WTC11 (cell line): ENCODE measurements at regions not wholly inside any gene's neighbourhood (a gene's known extent, or its start where the extent isn't known, plus 50 kb on each side); places are given as distances from the start of the nearest gene placed in this dataset.

Experiments used
- ATAC-seq: fragments of 200-7000 bp; cut with Tn5 transposase; 2 replicates; pipeline ENCODE4 v1.10.0; 2021; ENCODE audit warnings: mild to moderate bottlenecking, moderate library complexity
- CTCF ChIA-PET: fragments of 300-600 bp; sonication (Branson Sonifier 250); formaldehyde crosslinking; loops from one replicate; lab custom pipeline; 2021; ENCODE audit warnings: antibody characterized with exemption; lab: Charles Lee
- POLR2A ChIA-PET: fragments of 350-600 bp; sonication (Branson Sonifier 250); formaldehyde crosslinking; loops from one replicate; lab custom pipeline; 2021; ENCODE audit warnings: antibody characterized with exemption; lab: Charles Lee
- DNase-seq: peaks from one replicate; pipeline ENCODE4 v3.0.0; 2021; ENCODE audit warnings: low spot score
- H3K27ac Mint-ChIP-seq: 2 replicates; pipeline ENCODE4 v1.8.0; 2021; ENCODE audit warnings: mixed read lengths
- H3K27me3 Mint-ChIP-seq: 2 replicates; pipeline ENCODE4 v1.8.0; 2021; ENCODE audit warnings: low read depth, mild to moderate bottlenecking, moderate library complexity, mixed read lengths
- H3K36me3 Mint-ChIP-seq: 2 replicates; pipeline ENCODE4 v1.8.0; 2021; ENCODE audit warnings: mixed read lengths
- H3K4me1 Mint-ChIP-seq: 2 replicates; pipeline ENCODE4 v1.8.0; 2022; ENCODE audit warnings: mixed read lengths
- H3K4me3 Mint-ChIP-seq: 2 replicates; pipeline ENCODE4 v1.8.0; 2021; ENCODE audit warnings: mild to moderate bottlenecking, moderate library complexity, mixed read lengths
- H3K9me3 Mint-ChIP-seq: 2 replicates; pipeline ENCODE4 v1.8.0; 2021; ENCODE audit warnings: mixed read lengths
- CBFB ChIP-seq: sonication (generic); formaldehyde crosslinking; IDR thresholded peaks from 2 replicates; pipeline ENCODE4 v1.8.1; 2022; ENCODE audit warnings: mild to moderate bottlenecking, low read depth, missing genetic modification reagents
- ETV6 ChIP-seq: sonication (generic); formaldehyde crosslinking; IDR thresholded peaks from 2 replicates; pipeline ENCODE4 v1.8.1; 2022; ENCODE audit warnings: mild to moderate bottlenecking, missing genetic modification reagents
- HMGA2 ChIP-seq: fragments of 250-450 bp; sonication (Bioruptor Pico); IDR thresholded peaks from 2 replicates; pipeline ENCODE4 v1.4.0; 2021; ENCODE audit warnings: mild to moderate bottlenecking, moderate library complexity
- JAZF1 ChIP-seq: fragments of 250-450 bp; sonication (Bioruptor Pico); IDR thresholded peaks from 2 replicates; pipeline ENCODE4 v1.9.0; 2021; ENCODE audit warnings: moderate library complexity, mild to moderate bottlenecking, inconsistent platforms
- NR2C2 ChIP-seq: sonication (generic); formaldehyde crosslinking; IDR thresholded peaks from 2 replicates; pipeline ENCODE4 v1.8.0; 2022; ENCODE audit warnings: mild to moderate bottlenecking, missing genetic modification reagents
- PRRX2 ChIP-seq: fragments of 250-450 bp; sonication (Bioruptor Pico); IDR thresholded peaks from 2 replicates; pipeline ENCODE4 v1.8.0; 2021; ENCODE audit warnings: mild to moderate bottlenecking
- RORB ChIP-seq: fragments of 250-450 bp; sonication (Bioruptor Pico); IDR thresholded peaks from 2 replicates; pipeline ENCODE4 v1.9.0; 2021; ENCODE audit warnings: mild to moderate bottlenecking
- SMAD4 ChIP-seq: sonication (generic); formaldehyde crosslinking; IDR thresholded peaks from 2 replicates; pipeline ENCODE4 v1.8.0; 2022; ENCODE audit warnings: mild to moderate bottlenecking, missing genetic modification reagents
- TCF7 ChIP-seq: sonication (generic); formaldehyde crosslinking; IDR thresholded peaks from 2 replicates; pipeline ENCODE4 v1.8.0; 2022; ENCODE audit warnings: mild to moderate bottlenecking, low read depth, missing genetic modification reagents, moderate library complexity
- TEAD4 ChIP-seq: sonication (generic); formaldehyde crosslinking; IDR thresholded peaks from 2 replicates; pipeline ENCODE4 v1.8.0; 2022; ENCODE audit warnings: mild to moderate bottlenecking, missing genetic modification reagents
- TP53 ChIP-seq: sonication (generic); formaldehyde crosslinking; IDR thresholded peaks from 2 replicates; pipeline ENCODE4 v1.8.1; 2023; ENCODE audit warnings: mild to moderate bottlenecking, missing genetic modification reagents
- ZBTB21 ChIP-seq: sonication (generic); formaldehyde crosslinking; IDR thresholded peaks from 2 replicates; pipeline ENCODE4 v1.8.1; 2023; ENCODE audit warnings: mild to moderate bottlenecking, missing genetic modification reagents, borderline replicate concordance
- ZNF121 ChIP-seq: sonication (generic); formaldehyde crosslinking; IDR thresholded peaks from 2 replicates; pipeline ENCODE4 v1.8.0; 2023; ENCODE audit warnings: missing genetic modification reagents
- ZNF138 ChIP-seq: sonication (generic); formaldehyde crosslinking; conservative IDR thresholded peaks from 2 replicates; pipeline ENCODE4 v1.8.1; 2022; ENCODE audit warnings: mild to moderate bottlenecking, moderate library complexity, missing genetic modification reagents
- ZNF219 ChIP-seq: sonication (generic); formaldehyde crosslinking; IDR thresholded peaks from 2 replicates; pipeline ENCODE4 v1.8.0; 2023; ENCODE audit warnings: missing genetic modification reagents, mild to moderate bottlenecking, borderline replicate concordance
- ZNF423 ChIP-seq: fragments of 250-450 bp; sonication (Bioruptor Pico); IDR thresholded peaks from 2 replicates; pipeline ENCODE4 v2.1.2; 2022; ENCODE audit warnings: mild to moderate bottlenecking, moderate library complexity
- ZNF671 ChIP-seq: fragments of 250-450 bp; sonication (Bioruptor Pico); IDR thresholded peaks from 2 replicates; pipeline ENCODE4 v1.8.0; 2021; ENCODE audit warnings: mild to moderate bottlenecking
- TF ChIP-seq, protein P1 (sequence below): fragments of 250-450 bp; sonication (Bioruptor Pico); IDR thresholded peaks from 2 replicates; pipeline ENCODE4 v1.9.0; 2021; ENCODE audit warnings: moderate library complexity, mild to moderate bottlenecking, inconsistent platforms, borderline replicate concordance
- TF ChIP-seq, protein P2 (sequence below): sonication (generic); formaldehyde crosslinking; IDR thresholded peaks from 2 replicates; pipeline ENCODE4 v1.8.0; 2022; ENCODE audit warnings: missing genetic modification reagents
- TF ChIP-seq, protein P3 (sequence below): fragments of 250-450 bp; sonication (Bioruptor Pico); IDR thresholded peaks from 2 replicates; pipeline ENCODE4 v1.9.0; 2021; ENCODE audit warnings: mild to moderate bottlenecking
- TF ChIP-seq, protein P4 (sequence below): sonication (generic); formaldehyde crosslinking; IDR thresholded peaks from 2 replicates; pipeline ENCODE4 v1.8.0; 2022; ENCODE audit warnings: mild to moderate bottlenecking, missing genetic modification reagents
- TF ChIP-seq, protein P5 (sequence below): sonication (generic); formaldehyde crosslinking; IDR thresholded peaks from 2 replicates; pipeline ENCODE4 v1.8.1; 2022; ENCODE audit warnings: low read depth, mild to moderate bottlenecking, moderate library complexity, missing genetic modification reagents, borderline replicate concordance
- TF ChIP-seq, protein P6 (sequence below): fragments of 250-450 bp; sonication (Bioruptor Pico); IDR thresholded peaks from 2 replicates; pipeline ENCODE4 v1.8.0; 2021; ENCODE audit warnings: mild to moderate bottlenecking

DNA sequence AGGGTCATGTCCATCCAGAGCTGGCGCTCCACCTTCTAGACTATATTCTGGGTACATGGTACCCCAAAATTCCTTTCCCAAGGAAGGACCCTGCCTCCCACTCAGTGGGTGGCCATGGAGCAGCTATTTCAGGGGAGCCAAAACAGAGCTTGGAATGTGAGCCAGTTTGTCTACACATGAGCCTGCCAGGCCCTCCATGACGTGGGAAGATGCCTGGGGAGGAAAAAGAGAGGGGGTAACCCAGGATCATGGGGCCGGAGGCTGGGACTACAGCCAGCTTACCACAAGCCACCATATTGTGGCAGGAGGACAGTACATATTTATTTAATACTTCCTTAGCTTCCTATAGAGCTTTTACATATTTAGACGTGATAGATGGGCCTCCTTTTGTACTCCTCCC, 414.7 kb upstream of the TNP1 start:
- TF ChIP-seq SMAD4 (no peak), NR2C2 (no peak), ZNF121 (CRISPR knock-in tag) (no peak), ZNF138 (CRISPR knock-in tag) (no peak), ZNF219 (CRISPR knock-in tag) (no peak), HMGA2 (CRISPR knock-in tag) (no peak), JAZF1 (CRISPR knock-in tag) (no peak), ZBTB21 (CRISPR knock-in tag) (no peak)
- TF ChIP-seq, protein P1, sequence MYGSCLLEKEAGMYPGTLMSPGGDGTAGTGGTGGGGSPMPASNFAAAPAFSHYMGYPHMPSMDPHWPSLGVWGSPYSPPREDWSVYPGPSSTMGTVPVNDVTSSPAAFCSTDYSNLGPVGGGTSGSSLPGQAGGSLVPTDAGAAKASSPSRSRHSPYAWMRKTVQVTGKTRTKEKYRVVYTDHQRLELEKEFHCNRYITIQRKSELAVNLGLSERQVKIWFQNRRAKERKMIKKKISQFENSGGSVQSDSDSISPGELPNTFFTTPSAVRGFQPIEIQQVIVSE (CRISPR knock-in tag) = no peak
- TF ChIP-seq, protein P2, sequence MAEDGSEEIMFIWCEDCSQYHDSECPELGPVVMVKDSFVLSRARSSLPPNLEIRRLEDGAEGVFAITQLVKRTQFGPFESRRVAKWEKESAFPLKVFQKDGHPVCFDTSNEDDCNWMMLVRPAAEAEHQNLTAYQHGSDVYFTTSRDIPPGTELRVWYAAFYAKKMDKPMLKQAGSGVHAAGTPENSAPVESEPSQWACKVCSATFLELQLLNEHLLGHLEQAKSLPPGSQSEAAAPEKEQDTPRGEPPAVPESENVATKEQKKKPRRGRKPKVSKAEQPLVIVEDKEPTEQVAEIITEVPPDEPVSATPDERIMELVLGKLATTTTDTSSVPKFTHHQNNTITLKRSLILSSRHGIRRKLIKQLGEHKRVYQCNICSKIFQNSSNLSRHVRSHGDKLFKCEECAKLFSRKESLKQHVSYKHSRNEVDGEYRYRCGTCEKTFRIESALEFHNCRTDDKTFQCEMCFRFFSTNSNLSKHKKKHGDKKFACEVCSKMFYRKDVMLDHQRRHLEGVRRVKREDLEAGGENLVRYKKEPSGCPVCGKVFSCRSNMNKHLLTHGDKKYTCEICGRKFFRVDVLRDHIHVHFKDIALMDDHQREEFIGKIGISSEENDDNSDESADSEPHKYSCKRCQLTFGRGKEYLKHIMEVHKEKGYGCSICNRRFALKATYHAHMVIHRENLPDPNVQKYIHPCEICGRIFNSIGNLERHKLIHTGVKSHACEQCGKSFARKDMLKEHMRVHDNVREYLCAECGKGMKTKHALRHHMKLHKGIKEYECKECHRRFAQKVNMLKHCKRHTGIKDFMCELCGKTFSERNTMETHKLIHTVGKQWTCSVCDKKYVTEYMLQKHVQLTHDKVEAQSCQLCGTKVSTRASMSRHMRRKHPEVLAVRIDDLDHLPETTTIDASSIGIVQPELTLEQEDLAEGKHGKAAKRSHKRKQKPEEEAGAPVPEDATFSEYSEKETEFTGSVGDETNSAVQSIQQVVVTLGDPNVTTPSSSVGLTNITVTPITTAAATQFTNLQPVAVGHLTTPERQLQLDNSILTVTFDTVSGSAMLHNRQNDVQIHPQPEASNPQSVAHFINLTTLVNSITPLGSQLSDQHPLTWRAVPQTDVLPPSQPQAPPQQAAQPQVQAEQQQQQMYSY (CRISPR knock-in tag) = no peak
- TF ChIP-seq, protein P3, sequence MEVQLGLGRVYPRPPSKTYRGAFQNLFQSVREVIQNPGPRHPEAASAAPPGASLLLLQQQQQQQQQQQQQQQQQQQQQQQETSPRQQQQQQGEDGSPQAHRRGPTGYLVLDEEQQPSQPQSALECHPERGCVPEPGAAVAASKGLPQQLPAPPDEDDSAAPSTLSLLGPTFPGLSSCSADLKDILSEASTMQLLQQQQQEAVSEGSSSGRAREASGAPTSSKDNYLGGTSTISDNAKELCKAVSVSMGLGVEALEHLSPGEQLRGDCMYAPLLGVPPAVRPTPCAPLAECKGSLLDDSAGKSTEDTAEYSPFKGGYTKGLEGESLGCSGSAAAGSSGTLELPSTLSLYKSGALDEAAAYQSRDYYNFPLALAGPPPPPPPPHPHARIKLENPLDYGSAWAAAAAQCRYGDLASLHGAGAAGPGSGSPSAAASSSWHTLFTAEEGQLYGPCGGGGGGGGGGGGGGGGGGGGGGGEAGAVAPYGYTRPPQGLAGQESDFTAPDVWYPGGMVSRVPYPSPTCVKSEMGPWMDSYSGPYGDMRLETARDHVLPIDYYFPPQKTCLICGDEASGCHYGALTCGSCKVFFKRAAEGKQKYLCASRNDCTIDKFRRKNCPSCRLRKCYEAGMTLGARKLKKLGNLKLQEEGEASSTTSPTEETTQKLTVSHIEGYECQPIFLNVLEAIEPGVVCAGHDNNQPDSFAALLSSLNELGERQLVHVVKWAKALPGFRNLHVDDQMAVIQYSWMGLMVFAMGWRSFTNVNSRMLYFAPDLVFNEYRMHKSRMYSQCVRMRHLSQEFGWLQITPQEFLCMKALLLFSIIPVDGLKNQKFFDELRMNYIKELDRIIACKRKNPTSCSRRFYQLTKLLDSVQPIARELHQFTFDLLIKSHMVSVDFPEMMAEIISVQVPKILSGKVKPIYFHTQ (CRISPR knock-in tag) = no peak
- TF ChIP-seq, protein P4, sequence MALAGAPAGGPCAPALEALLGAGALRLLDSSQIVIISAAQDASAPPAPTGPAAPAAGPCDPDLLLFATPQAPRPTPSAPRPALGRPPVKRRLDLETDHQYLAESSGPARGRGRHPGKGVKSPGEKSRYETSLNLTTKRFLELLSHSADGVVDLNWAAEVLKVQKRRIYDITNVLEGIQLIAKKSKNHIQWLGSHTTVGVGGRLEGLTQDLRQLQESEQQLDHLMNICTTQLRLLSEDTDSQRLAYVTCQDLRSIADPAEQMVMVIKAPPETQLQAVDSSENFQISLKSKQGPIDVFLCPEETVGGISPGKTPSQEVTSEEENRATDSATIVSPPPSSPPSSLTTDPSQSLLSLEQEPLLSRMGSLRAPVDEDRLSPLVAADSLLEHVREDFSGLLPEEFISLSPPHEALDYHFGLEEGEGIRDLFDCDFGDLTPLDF (CRISPR knock-in tag) = no peak
- TF ChIP-seq, all 79 proteins: peak for 0
- H3K27ac Mint-ChIP-seq = no peak overlapping the region
- ChIA-PET CTCF (no interaction called here), POLR2A (no interaction called here)
- peaks cover 100% of the 10 kb centered on the region for H3K27me3 Mint-ChIP-seq
- no peaks in the 10 kb centered on the region for H3K36me3 Mint-ChIP-seq
- H3K4me3 Mint-ChIP-seq = no peak overlapping the region
- H3K4me1 Mint-ChIP-seq = peaks cover 13% of the 10 kb centered on the region
- no peaks in the 10 kb centered on the region for H3K9me3 Mint-ChIP-seq
- DNase-seq = no peak
- no peak for ATAC-seq

DNA sequence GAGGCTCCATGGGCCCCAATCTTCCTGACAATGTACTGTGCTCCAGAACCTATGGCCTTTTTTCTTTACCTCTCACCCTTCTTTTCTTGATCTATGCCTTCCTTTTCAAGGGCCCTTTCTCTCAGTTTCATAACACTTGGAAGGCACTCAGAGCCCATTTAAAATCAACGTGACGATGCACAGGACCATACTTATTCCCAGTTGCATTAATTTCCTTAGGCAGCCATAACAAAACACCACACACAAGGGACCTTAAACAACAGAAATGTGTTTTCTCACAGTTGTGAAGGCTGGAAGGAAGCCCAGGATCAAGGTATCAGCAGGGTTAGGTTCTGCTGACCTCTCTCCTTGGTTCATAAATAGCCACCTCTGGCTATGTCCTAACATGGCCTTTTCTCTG, 414.0 kb upstream of the TNP1 start:
- CTCF ChIA-PET = no interaction called here
- peaks cover 100% of the 10 kb centered on the region for H3K27me3 Mint-ChIP-seq
- peaks cover 18% of the 10 kb centered on the region for H3K4me1 Mint-ChIP-seq
- no peak for ATAC-seq
- TF ChIP-seq ZNF671 = no peak
- TF ChIP-seq TEAD4 = no peak
- no peak for TF ChIP-seq PRRX2 (CRISPR knock-in tag)
- TF ChIP-seq, protein P5, sequence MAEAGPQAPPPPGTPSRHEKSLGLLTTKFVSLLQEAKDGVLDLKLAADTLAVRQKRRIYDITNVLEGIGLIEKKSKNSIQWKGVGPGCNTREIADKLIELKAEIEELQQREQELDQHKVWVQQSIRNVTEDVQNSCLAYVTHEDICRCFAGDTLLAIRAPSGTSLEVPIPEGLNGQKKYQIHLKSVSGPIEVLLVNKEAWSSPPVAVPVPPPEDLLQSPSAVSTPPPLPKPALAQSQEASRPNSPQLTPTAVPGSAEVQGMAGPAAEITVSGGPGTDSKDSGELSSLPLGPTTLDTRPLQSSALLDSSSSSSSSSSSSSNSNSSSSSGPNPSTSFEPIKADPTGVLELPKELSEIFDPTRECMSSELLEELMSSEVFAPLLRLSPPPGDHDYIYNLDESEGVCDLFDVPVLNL = no peak
- TF ChIP-seq ETV6 (CRISPR knock-in tag) = no peak
- TF ChIP-seq, protein P6, sequence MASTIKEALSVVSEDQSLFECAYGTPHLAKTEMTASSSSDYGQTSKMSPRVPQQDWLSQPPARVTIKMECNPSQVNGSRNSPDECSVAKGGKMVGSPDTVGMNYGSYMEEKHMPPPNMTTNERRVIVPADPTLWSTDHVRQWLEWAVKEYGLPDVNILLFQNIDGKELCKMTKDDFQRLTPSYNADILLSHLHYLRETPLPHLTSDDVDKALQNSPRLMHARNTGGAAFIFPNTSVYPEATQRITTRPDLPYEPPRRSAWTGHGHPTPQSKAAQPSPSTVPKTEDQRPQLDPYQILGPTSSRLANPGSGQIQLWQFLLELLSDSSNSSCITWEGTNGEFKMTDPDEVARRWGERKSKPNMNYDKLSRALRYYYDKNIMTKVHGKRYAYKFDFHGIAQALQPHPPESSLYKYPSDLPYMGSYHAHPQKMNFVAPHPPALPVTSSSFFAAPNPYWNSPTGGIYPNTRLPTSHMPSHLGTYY = no peak
- TF ChIP-seq RORB = no peak
- TF ChIP-seq CBFB (CRISPR knock-in tag) = no peak
- no peak for TF ChIP-seq TCF7 (CRISPR knock-in tag)
- TF ChIP-seq TP53 = no peak
- no peak for TF ChIP-seq ZNF423 (CRISPR knock-in tag)
- TF ChIP-seq, all 79 proteins: peak for 0
- H3K36me3 Mint-ChIP-seq = no peaks in the 10 kb centered on the region
- POLR2A ChIA-PET = no interaction called here
- H3K9me3 Mint-ChIP-seq = no peaks in the 10 kb centered on the region
- no peak for DNase-seq
- H3K27ac Mint-ChIP-seq = no peak overlapping the region
- H3K4me3 Mint-ChIP-seq = no peak overlapping the region
